ENCODE measurements at regions not wholly inside any gene's neighbourhood (a gene's known extent, or its start where the extent isn't known, plus 50 kb on each side); places are given as distances from the start of the nearest gene placed in this dataset.
A peak's percentile ranks its signal among the peaks of the same experiment; 100 is the strongest.

DNA sequence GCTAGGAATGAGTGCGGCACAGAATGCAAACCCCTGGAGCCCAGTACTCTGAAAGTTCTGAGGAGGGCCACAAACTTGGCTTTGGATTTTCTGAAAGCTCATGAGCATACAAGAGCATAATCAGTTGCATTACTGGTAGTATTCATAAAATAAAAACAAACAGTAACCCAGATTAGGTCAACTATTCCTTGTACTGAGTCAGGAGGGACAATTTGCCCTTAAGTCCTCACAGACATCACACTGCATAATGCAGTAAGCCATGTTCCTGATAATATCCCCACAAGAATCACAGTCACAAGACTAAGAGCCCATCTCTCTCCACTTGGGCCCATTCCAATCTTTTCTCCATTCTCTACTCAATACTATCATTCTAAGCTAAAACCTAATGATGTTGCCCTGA lies 126.9 kb upstream of the NEIL3 start:
- no peaks in the 10 kb centered on the region for H3K4me1 ChIP-seq (ENCODE audit: low read depth)
- TF ChIP-seq CTCF (IDR thresholded peaks at IDR 0.05), result no peak
- ATAC-seq (no peak), DNase-seq (no peak)
- H3K4me3 ChIP-seq, result no peak overlapping the region
- no peaks in the 10 kb centered on the region for H3K36me3 ChIP-seq (ENCODE audit: low read depth)
- intact Hi-C loops (cut with DNase I, micrococcal nuclease), result no loop called here
- H3K9me3 ChIP-seq, result no peaks in the 10 kb centered on the region

DNA sequence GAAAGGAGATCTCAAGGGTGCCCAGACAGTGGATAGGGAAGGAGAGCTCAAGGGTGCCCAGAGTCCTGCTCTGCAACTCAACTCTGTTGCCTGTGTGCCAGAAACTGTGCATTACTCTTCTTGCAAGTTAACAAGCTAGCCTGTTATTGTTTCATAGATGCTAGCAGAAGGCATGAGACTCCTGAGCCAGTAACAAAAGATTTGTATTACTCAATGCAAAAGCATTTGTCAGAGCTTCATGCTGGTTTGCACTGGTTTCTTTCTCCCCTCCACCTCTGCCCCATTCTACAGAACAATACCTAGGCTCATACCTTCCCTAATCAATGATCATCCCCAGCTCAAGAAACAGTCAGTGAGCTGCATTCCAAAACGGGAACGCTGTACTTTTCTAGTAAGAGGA lies 124.5 kb upstream of the NEIL3 start:
- intact Hi-C loops (cut with DNase I, micrococcal nuclease), result no loop called here
- Histone ChIP-seq H3K9me3 (no peaks in the 10 kb centered on the region), H3K4me3 (no peak overlapping the region), H3K4me1 (ENCODE audit: low read depth) (no peaks in the 10 kb centered on the region), H3K36me3 (ENCODE audit: low read depth) (no peaks in the 10 kb centered on the region)
- DNase-seq (no peak), ATAC-seq (no peak)
- TF ChIP-seq CTCF (IDR thresholded peaks at IDR 0.05), result no peak

GRCh38 chr4:177185579-177185978 lies 124.1 kb upstream of the NEIL3 start:
- H3K36me3 ChIP-seq (ENCODE audit: low read depth), result no peaks in the 10 kb centered on the region
- intact Hi-C loops (cut with DNase I, micrococcal nuclease), result no loop called here
- H3K4me3 ChIP-seq, result no peak overlapping the region
- DNase-seq, result no peak
- H3K4me1 ChIP-seq (ENCODE audit: low read depth), result no peaks in the 10 kb centered on the region
- no peaks in the 10 kb centered on the region for H3K9me3 ChIP-seq
- no peak for TF ChIP-seq CTCF (IDR thresholded peaks at IDR 0.05)
- ATAC-seq, result no peak

GRCh38 chr4:177187371-177187770 lies 122.3 kb upstream of the NEIL3 start:
- Histone ChIP-seq H3K4me3 (no peak overlapping the region), H3K4me1 (ENCODE audit: low read depth) (no peaks in the 10 kb centered on the region), H3K36me3 (ENCODE audit: low read depth) (no peaks in the 10 kb centered on the region), H3K9me3 (no peaks in the 10 kb centered on the region)
- DNase-seq (no peak), ATAC-seq (no peak)
- intact Hi-C loops (cut with DNase I, micrococcal nuclease), result no loop called here
- no peak for TF ChIP-seq CTCF (IDR thresholded peaks at IDR 0.05)

DNA sequence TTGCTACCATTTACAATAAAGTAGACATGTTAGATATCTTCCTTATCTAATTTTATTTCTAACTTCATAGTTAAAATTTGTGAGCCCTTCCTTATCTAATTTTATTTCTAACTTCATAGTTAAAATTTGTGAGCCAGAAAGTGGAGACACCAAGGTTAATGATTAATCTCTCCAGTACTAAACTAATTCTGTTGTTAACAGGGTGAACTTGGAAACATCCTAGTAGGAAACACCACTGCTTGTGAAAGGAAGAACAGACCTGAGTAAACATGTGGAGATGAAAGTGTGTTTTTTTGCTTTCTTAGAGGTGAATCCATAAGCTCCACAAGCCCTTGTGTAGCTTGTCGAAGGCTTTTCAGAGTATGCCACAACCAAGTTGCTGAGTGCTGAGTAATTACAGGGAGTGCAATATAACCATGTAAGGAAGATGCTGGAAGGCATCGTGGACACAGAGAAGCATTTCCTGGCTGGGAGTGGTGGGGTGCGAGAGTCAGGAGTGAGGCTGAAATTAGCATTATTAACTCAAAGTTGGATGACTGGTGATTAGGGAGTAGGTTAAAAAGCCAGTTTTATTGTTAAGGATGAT lies 118.6 kb upstream of the NEIL3 start:
- TF ChIP-seq CTCF (IDR thresholded peaks at IDR 0.05), result no peak
- Histone ChIP-seq H3K36me3 (ENCODE audit: low read depth) (no peaks in the 10 kb centered on the region), H3K4me1 (ENCODE audit: low read depth) (no peaks in the 10 kb centered on the region), H3K4me3 (no peak overlapping the region), H3K9me3 (no peaks in the 10 kb centered on the region)
- peak; percentile 24 for ATAC-seq
- no peak for DNase-seq
- intact Hi-C loops (cut with DNase I, micrococcal nuclease), result no loop called here

DNA sequence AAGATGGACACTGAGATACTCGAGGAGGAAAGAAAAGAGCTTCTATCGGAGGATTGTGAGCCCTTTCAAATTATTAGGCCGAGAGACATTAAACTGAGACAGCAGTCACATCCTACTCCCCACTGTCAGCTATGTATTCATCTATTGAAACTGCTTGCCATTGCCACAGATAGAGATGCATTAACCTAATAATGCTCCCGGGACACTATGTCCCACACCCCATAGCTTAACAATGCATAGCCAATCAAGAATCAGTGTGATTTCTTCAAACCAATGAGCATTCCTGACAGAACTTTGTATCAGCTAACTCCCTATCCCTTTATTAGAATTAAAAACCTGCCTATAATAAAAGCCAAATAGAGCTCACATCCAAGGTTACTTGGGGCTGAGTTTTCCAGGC lies 118.1 kb upstream of the NEIL3 start:
- no peaks in the 10 kb centered on the region for H3K4me1 ChIP-seq (ENCODE audit: low read depth)
- ATAC-seq (no peak), DNase-seq (no peak)
- no peaks in the 10 kb centered on the region for H3K9me3 ChIP-seq
- no peaks in the 10 kb centered on the region for H3K36me3 ChIP-seq (ENCODE audit: low read depth)
- intact Hi-C loops (cut with DNase I, micrococcal nuclease), result no loop called here
- no peak for TF ChIP-seq CTCF (IDR thresholded peaks at IDR 0.05)
- H3K4me3 ChIP-seq, result no peak overlapping the region

All from mucosa of descending colon (tissue), 3 donors.